Inflammatory macrophage treated with lipopolysaccharide for 1 hour (primary cell): ENCODE measurements at regions not wholly inside any gene's neighbourhood (a gene's known extent, or its start where the extent isn't known, plus 50 kb on each side); places are given as distances from the start of the nearest gene placed in this dataset.

Experiments used
- DNase-seq, 2 donors: peaks; one replicate each; pipeline ENCODE4 v3.0.0-alpha.2; 2020 to 2022

DNA sequence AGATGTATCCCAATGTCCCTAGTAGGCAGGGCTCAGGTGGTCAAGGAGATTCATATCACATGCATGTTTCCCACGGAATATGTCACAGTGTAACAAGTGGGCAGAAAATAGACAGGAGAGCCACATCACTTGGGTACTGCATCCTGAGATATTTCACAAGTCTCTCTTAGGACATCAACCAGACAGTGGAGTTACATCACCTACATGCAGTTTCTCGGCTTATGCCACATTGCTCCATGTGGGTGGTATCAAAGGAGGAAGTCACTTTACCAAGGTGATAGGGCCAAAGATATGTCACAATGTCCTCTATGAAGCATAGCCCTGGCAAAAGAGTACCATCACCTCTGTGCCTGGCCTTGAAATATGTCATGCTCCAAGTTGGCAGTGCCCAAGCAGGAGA lies 1056.7 kb upstream of the AMELY start:
- DNase-seq: no peak

DNA sequence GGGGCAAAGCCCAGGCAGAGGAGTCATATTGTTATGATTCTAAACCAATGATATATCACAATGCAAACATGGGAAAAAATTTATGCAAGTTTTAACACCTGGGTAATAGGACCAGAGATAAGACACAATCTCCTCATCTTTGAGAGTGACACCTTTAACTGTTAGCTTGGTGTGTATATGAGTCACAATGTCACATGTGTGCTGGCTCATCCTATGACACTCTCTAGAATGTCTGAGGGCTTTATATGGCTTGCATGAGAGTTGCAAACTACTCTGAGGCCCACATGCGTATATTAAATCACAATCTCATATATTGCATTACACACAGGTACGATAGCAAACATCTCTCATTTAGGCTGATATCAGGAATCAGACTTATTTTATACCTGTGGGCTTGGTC lies 1055.4 kb upstream of the AMELY start:
- no peak for DNase-seq

- DNase-seq: no peak
Measured at GRCh38 chrY:7963393-7963792, 1051.8 kb upstream of the AMELY start.

- no peak for DNase-seq
Measured at GRCh38 chrY:7962350-7962749, 1050.8 kb upstream of the AMELY start.

DNA sequence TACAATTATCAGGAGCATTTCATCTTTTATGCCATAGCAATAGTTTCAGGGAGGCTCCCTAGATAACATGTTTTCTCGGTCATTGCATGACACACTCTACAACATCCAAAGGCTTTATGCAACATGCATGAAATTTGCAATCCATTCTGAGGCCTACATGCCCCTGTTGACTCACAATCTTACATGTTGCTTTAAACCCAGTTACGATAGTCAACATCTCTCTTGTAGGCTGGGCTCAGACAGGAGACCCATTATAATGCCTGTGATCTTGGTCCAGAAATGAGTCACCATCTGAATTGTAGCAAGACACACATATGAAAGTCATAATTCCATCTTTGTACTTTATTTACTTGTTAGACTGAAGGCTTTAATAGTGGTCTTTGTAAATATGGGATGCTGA lies 1050.3 kb upstream of the AMELY start:
- DNase-seq: no peak

DNA sequence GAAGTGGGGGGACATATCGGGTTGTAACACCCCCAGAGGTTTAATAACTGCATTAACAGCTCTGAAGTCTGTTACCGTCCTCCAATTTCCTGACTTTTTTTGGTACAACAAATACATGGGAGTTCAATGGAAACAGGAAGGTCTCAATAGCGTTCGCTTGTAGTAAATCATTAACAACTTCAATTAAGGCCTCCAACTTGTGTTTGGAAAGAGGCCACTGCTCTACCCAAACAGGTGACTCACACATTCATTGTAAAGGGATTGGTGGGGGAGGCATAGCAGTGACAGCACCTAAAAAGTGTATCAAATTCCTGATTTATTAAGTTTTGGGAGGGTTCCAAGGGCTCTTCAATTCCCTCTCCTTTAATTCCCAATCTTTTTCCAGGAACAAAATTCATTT lies 1046.2 kb upstream of the AMELY start:
- no peak for DNase-seq

DNA sequence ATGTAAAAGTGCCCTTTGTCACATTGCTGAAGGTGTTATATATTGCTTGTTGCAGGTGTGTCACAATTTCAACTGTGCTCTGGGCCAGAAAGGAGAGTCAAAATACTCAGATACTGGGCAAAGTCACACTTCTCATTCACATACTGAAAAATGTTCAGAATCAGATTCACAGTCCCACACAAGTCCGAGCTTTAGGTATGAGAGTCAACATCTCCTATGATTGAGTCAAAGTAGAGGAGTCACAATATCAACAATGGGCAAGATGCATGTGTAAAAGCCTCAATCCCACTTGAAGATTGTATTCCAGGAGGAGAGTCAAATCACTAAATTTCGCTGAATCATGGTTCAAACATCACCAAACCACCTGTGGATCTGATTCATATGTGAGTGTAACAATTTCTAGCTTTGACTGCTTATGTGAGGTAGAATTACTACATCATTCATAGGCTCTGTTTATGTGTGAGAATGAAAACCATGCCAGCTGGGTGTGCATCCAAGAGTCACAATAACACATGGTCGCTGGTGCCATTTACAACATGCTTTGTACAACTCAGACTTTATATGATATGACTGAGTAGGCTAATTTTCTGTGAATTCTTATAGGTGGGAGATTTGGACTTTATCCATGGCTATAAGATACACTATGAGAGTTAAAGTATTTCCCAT lies 1039.8 kb upstream of the AMELY start:
- no peak for DNase-seq

- DNase-seq: no peak
Measured at GRCh38 chrY:7944135-7944534, 1032.6 kb upstream of the AMELY start.

DNA sequence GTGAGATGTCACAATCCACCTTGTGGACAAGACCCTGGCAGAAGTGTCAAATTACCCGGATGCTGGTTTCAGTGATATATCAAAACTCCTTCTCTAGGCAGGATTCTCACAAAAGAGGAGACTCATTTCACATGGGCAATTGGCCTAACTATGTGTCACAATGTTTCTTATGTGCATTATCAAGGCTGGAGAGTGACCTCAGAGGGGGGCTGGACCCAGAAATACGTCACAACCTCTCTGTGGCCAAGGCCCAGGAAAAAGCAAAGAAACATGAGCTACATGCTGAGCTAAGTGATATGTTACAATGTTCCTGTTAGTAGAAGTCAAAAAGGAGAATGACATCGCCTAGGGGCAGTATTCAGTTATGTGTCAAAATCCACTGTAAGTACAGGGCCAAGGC lies 1031.2 kb upstream of the AMELY start:
- DNase-seq: no peak

DNA sequence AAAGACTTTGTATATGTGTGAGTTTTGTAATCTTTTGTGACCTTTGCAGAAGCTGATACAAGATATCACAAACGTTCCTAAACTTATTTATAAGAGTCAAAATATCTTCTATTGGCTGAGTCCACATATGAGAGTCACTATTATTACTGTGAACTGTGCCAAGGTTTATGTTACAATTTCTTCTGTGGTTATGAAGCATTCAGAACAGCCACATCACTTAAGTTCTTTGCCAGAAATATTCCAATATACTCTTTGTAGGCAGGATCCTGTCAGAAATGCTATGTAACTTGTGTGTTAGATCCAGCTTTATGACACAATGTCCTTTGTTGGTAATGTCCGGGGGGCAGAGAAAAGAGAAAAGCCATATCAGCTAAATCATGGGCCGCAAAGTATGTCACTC lies 1030.3 kb upstream of the AMELY start:
- DNase-seq: no peak

- DNase-seq: no peak
Measured at GRCh38 chrY:7938982-7939718, 1027.6 kb upstream of the AMELY start.

DNA sequence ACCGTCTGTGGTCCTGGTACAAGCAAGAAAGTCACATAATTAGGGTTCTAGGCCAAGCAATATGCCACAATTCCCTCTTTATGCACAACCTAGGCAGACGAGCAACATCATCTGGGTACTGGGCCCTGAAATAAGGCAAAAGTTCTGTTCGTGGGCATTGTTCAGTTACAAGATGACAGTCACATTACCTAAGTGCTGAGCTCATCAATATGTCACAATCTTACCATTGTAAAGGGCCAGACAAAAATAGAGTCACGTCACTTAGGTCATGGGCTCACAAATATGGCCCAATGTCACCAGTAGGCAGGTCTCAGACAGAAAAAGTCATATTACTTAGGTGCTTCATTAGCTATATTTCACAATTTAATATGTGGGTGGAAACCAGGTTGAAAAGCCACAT lies 1025.3 kb upstream of the AMELY start:
- DNase-seq: no peak

- no peak for DNase-seq
Measured at GRCh38 chrY:7936046-7936445, 1024.5 kb upstream of the AMELY start.

- DNase-seq: no peak
Measured at GRCh38 chrY:7935606-7936005, 1024.1 kb upstream of the AMELY start.

- no peak for DNase-seq
Measured at GRCh38 chrY:7932424-7932823, 1020.9 kb upstream of the AMELY start.

GRCh38 chrY:7929866-7930265 lies 1018.3 kb upstream of the AMELY start:
- DNase-seq: no peak

DNA sequence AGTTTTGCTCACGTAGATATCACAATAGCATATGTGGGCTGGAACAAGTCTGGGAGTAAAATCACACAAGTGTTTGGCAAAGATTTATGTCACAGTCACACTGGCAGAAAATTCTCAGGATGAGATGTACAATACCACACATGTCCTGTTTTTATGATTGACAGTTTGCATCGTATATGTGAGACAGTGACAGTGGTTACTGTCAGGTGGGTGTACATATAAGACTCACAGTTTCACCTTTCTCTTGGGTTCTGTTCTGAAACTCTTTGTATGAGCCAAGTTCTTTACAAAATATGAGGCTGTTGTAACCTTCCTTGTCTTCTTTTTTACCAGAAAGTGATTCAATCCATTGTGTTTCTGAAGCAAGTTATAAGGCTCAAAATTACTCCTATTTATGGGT lies 1012.5 kb upstream of the AMELY start:
- DNase-seq: no peak

DNA sequence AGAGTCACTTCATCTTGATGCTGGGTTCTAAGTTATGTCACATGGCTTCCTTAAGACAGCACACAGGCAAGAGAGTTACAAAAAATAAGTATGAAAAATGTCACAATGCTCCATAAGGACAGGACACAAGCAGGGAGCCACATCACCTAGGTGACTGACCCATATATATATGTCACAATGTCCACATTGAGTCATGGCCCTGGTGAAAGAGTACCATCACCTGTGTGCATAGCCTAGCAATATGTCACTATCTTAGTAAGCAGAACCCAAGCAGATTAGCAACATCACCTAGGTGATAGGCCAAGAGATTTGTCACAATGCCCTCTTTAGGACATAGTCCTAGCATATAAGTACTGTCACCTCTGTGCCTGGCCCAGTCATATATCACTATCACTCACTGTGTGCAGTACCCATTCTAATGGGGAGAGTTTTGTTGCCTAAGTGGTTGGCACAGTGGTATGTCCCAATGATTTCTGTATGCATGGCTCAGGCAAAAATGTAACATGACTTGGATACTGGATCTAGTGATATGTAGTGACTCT lies 1012.0 kb upstream of the AMELY start:
- DNase-seq: no peak

- no peak for DNase-seq
Measured at GRCh38 chrY:7920382-7920781, 1008.8 kb upstream of the AMELY start.

DNA sequence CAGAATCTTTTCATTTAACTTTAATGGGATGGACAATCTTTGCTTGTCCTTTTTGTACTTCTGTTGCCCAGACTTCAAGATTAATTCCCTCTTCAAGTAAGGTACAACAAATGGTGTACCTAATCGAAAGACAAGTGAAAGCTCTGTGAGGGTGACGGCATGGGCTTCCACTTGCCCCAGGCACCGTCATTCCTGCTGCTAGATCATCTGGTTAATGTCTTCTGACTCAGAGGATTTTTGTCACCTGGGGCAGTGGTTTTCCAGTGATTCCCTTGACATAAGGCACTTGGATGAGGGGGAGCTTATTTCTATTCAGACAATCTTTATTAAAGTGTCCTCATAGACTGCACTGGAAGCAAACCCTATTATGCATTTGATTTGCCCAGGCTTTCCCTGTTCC lies 977.0 kb upstream of the AMELY start:
- no peak for DNase-seq

GRCh38 chrY:7881696-7882095 lies 970.1 kb upstream of the AMELY start:
- no peak for DNase-seq

- DNase-seq: no peak
Measured at GRCh38 chrY:7879245-7879644, 967.7 kb upstream of the AMELY start.

GRCh38 chrY:7878719-7879118 lies 967.2 kb upstream of the AMELY start:
- DNase-seq: no peak

- DNase-seq: no peak
Measured at GRCh38 chrY:7877458-7877857, 965.9 kb upstream of the AMELY start.

DNA sequence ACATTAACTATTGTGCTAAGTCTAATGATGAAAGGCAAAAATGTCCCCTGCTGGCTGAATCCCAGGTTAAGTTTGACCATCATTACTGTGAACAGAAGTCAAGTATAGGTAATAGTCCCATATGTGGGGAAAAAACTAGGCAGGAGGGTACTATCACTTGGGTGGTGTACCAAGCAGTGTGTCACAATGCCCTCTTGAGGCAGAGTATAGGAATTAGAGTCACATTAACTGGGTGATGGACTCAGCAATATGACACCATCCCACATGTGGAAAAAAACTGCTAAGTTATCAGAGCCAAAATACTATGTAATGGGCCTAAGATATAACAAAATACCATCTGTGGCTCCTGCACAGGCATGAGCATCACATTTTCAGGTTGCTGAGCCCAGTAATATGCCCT lies 962.5 kb upstream of the AMELY start:
- peak; percentile 6 to 15 for DNase-seq
